ENCODE measurements at regions not wholly inside any gene's neighbourhood (a gene's known extent, or its start where the extent isn't known, plus 50 kb on each side); places are given as distances from the start of the nearest gene placed in this dataset.

GRCh38 chr10:90314718-90315117 is 543.1 kb downstream of the HTR7 start:
- no peaks in the 10 kb centered on the region for H3K9me3 ChIP-seq
- no peak overlapping the region for H3K4me3 ChIP-seq
- WGBS, 2 donors, result 63 to 83% methylated on average over 1 of the region's 1 CpG
- H3K27ac ChIP-seq, result no peak overlapping the region
- ATAC-seq (no peak), DNase-seq (no peak), FAIRE-seq (no peak)
- no peak for TF ChIP-seq CTCF (IDR thresholded peaks at IDR 0.05)
- no peaks in the 10 kb centered on the region for H3K36me3 ChIP-seq
- intact Hi-C loops (cut with DNase I), result no loop called here
- no peaks in the 10 kb centered on the region for H3K27me3 ChIP-seq
- H3K4me1 ChIP-seq, result no peaks in the 10 kb centered on the region

- Histone ChIP-seq H3K36me3 (no peaks in the 10 kb centered on the region), H3K27me3 (no peaks in the 10 kb centered on the region), H3K9me3 (no peaks in the 10 kb centered on the region), H3K4me1 (no peaks in the 10 kb centered on the region), H3K4me3 (no peak overlapping the region), H3K27ac (no peak overlapping the region)
- WGBS, 2 donors, result 70 to 73% methylated on average over 3 of the region's 3 CpGs
- FAIRE-seq (no peak), DNase-seq (no peak), ATAC-seq (no peak)
- intact Hi-C loops (cut with DNase I), result no loop called here
- TF ChIP-seq CTCF (IDR thresholded peaks at IDR 0.05), result no peak
Measured at GRCh38 chr10:90317172-90317571, 540.7 kb downstream of the HTR7 start.

- Histone ChIP-seq H3K4me1 (no peaks in the 10 kb centered on the region), H3K36me3 (no peaks in the 10 kb centered on the region), H3K4me3 (no peak overlapping the region), H3K9me3 (no peaks in the 10 kb centered on the region), H3K27me3 (no peaks in the 10 kb centered on the region), H3K27ac (no peak overlapping the region)
- no peak for ATAC-seq
- WGBS, 2 donors, result 61 to 78% methylated on average over 2 of the region's 2 CpGs
- no peak for DNase-seq
- no peak for FAIRE-seq
- TF ChIP-seq CTCF (IDR thresholded peaks at IDR 0.05), result no peak
- intact Hi-C loops (cut with DNase I), result no loop called here
Measured at GRCh38 chr10:90318659-90319058, 539.2 kb downstream of the HTR7 start.

GRCh38 chr10:90319188-90319914 is 538.5 kb downstream of the HTR7 start:
- DNase-seq (peak in 1 of 6 donors; percentile 12), ATAC-seq (peak in 2 of 4 donors; percentile 75 to 77), FAIRE-seq (no peak)
- Histone ChIP-seq H3K27me3 (no peaks in the 10 kb centered on the region), H3K4me3 (no peak overlapping the region), H3K4me1 (no peaks in the 10 kb centered on the region), H3K27ac (no peak overlapping the region), H3K36me3 (no peaks in the 10 kb centered on the region), H3K9me3 (no peaks in the 10 kb centered on the region)
- intact Hi-C loops (cut with DNase I), result no loop called here
- no peak for TF ChIP-seq CTCF (IDR thresholded peaks at IDR 0.05)
- WGBS, 2 donors, result 37 to 50% methylated on average over 5 of the region's 5 CpGs

GRCh38 chr10:90321132-90321816 is 536.6 kb downstream of the HTR7 start:
- ATAC-seq (no peak), FAIRE-seq (no peak)
- 58 to 65% methylated on average over 3 of the region's 3 CpGs for WGBS, 2 donors

More at GRCh38 chr10:90321132-90321816, 536.6 kb downstream of the HTR7 start:
- no peak for DNase-seq
- H3K4me1 ChIP-seq, result no peaks in the 10 kb centered on the region
- H3K9me3 ChIP-seq, result no peaks in the 10 kb centered on the region
- H3K36me3 ChIP-seq, result no peaks in the 10 kb centered on the region
- no peaks in the 10 kb centered on the region for H3K27me3 ChIP-seq
- intact Hi-C loops (cut with DNase I), result no loop called here
- no peak overlapping the region for H3K27ac ChIP-seq
- H3K4me3 ChIP-seq, result no peak overlapping the region
- TF ChIP-seq CTCF (IDR thresholded peaks at IDR 0.05), result no peak
